ENCODE measurements at regions not wholly inside any gene's neighbourhood (a gene's known extent, or its start where the extent isn't known, plus 50 kb on each side); places are given as distances from the start of the nearest gene placed in this dataset.
A peak's percentile ranks its signal among the peaks of the same experiment; 100 is the strongest.

DNA sequence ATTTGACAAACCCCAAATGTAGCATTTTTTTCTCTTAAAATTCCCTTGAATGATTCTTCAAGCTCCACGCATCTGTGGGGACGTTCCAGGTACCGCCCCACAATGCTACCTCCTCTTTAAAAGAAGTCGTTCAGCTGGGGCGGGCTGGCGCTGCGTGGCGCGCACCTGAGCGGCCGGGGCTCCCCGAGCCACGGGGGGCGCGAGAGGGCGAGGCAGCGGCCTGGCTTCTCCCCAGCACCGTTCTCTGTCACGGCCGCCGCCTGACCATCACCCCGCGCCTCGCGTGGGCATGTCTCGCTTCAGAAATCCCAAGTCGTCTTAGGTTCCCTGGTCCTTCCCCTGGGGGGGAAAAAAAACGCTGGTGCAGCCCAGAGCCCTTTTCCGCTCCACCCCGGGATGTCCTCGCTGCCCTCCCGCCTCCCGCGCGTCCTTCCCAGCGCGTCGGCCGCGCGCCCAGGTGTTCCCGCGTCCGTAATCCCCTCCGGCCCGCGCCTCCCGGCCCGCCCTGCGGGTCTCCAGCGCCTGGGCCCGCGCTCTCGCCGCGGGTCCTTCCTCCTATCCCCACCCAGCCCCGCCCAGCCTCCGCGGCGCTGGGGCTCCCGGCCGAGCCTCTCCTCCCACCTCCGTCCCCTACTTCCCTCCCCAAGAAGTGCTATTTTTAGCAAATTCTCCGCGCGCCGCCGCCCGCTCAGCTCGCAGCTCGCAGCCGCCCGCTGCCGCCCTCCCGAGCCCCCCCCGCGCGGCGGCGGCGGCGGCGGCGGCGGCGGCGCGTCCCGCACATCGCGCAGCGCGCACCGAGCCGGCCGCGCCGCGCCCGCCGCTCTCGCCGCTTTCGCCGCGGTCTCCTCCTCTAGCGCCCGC is 58.7 kb upstream of the PRPS1L1 start (continued):
- TF ChIP-seq, protein P1, sequence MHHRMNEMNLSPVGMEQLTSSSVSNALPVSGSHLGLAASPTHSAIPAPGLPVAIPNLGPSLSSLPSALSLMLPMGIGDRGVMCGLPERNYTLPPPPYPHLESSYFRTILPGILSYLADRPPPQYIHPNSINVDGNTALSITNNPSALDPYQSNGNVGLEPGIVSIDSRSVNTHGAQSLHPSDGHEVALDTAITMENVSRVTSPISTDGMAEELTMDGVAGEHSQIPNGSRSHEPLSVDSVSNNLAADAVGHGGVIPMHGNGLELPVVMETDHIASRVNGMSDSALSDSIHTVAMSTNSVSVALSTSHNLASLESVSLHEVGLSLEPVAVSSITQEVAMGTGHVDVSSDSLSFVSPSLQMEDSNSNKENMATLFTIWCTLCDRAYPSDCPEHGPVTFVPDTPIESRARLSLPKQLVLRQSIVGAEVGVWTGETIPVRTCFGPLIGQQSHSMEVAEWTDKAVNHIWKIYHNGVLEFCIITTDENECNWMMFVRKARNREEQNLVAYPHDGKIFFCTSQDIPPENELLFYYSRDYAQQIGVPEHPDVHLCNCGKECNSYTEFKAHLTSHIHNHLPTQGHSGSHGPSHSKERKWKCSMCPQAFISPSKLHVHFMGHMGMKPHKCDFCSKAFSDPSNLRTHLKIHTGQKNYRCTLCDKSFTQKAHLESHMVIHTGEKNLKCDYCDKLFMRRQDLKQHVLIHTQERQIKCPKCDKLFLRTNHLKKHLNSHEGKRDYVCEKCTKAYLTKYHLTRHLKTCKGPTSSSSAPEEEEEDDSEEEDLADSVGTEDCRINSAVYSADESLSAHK (tag by site-specific recombination; IDR thresholded peaks at IDR 0.05): no peak
- TF ChIP-seq KLF8 (tag by site-specific recombination; IDR thresholded peaks at IDR 0.05): peak; percentile 45; the same call in 1 of the 2 replicates
- TF ChIP-seq ZNF223 (tag by site-specific recombination; IDR thresholded peaks at IDR 0.05): no peak
- peak; percentile 42; the same call in 1 of the 2 replicates for TF ChIP-seq ZBTB20 (tag by site-specific recombination; IDR thresholded peaks at IDR 0.05)
- TF ChIP-seq ZBTB11 (tag by site-specific recombination; conservative IDR thresholded peaks at IDR 0.05; ENCODE audit: low read depth): peak; percentile 51; the same call in 1 of the 2 replicates
- TF ChIP-seq, protein P2, sequence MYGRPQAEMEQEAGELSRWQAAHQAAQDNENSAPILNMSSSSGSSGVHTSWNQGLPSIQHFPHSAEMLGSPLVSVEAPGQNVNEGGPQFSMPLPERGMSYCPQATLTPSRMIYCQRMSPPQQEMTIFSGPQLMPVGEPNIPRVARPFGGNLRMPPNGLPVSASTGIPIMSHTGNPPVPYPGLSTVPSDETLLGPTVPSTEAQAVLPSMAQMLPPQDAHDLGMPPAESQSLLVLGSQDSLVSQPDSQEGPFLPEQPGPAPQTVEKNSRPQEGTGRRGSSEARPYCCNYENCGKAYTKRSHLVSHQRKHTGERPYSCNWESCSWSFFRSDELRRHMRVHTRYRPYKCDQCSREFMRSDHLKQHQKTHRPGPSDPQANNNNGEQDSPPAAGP (tag by site-specific recombination; IDR thresholded peaks at IDR 0.05): 0 out of 2 replicates have a peak, but pooled peaks have one; percentile 48
- no peak for TF ChIP-seq ATF2 (tag by site-specific recombination; IDR thresholded peaks at IDR 0.05; ENCODE audit: low read depth)
- TF ChIP-seq ZSCAN16 (tag by site-specific recombination; IDR thresholded peaks at IDR 0.05): 0 out of 2 replicates have a peak, but pooled peaks have one; percentile 15
- peak; percentile 76 for TF ChIP-seq GLIS2 (tag by site-specific recombination; IDR thresholded peaks at IDR 0.05)
- 0 out of 2 replicates have a peak, but pooled peaks have one; percentile 32 for TF ChIP-seq ZNF600 (tag by site-specific recombination; IDR thresholded peaks at IDR 0.05)
- TF ChIP-seq ZBTB7A (tag by site-specific recombination; IDR thresholded peaks at IDR 0.05; ENCODE audit: low read depth): no peak
- TF ChIP-seq, protein P3, sequence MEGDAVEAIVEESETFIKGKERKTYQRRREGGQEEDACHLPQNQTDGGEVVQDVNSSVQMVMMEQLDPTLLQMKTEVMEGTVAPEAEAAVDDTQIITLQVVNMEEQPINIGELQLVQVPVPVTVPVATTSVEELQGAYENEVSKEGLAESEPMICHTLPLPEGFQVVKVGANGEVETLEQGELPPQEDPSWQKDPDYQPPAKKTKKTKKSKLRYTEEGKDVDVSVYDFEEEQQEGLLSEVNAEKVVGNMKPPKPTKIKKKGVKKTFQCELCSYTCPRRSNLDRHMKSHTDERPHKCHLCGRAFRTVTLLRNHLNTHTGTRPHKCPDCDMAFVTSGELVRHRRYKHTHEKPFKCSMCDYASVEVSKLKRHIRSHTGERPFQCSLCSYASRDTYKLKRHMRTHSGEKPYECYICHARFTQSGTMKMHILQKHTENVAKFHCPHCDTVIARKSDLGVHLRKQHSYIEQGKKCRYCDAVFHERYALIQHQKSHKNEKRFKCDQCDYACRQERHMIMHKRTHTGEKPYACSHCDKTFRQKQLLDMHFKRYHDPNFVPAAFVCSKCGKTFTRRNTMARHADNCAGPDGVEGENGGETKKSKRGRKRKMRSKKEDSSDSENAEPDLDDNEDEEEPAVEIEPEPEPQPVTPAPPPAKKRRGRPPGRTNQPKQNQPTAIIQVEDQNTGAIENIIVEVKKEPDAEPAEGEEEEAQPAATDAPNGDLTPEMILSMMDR (tag by site-specific recombination; IDR thresholded peaks at IDR 0.05): peak; percentile 45; the same call in 1 of the 2 replicates
- TF ChIP-seq SP2 (tag by site-specific recombination; IDR thresholded peaks at IDR 0.05): peak; percentile 11; the same call in 1 of the 2 replicates
- TF ChIP-seq ZNF311 (tag by site-specific recombination; IDR thresholded peaks at IDR 0.05; ENCODE audit: borderline replicate concordance): no peak
- no peak for TF ChIP-seq ZNF501 (tag by site-specific recombination; IDR thresholded peaks at IDR 0.05)
- no peak for TF ChIP-seq PRDM10 (tag by site-specific recombination; IDR thresholded peaks at IDR 0.05)
- TF ChIP-seq ZNF19 (tag by site-specific recombination; IDR thresholded peaks at IDR 0.05; ENCODE audit: low read depth): no peak
- no peak for TF ChIP-seq HOXD13 (CRISPR knock-in tag; IDR thresholded peaks at IDR 0.05; ENCODE audit: borderline replicate concordance)
- TF ChIP-seq ZNF692 (tag by site-specific recombination; IDR thresholded peaks at IDR 0.05): peak; percentile 63
